Nephron progenitor cell (in vitro differentiated cells): ENCODE measurements at regions not wholly inside any gene's neighbourhood (a gene's known extent, or its start where the extent isn't known, plus 50 kb on each side); places are given as distances from the start of the nearest gene placed in this dataset.

Source experiments
- DNase-seq: peaks from one replicate; pipeline ENCODE4 v3.0.0; 2021
- H3K27ac Mint-ChIP-seq: 2 replicates; pipeline ENCODE4 v1.8.0; 2021; ENCODE audit warnings: mild to moderate bottlenecking, moderate library complexity, mixed read lengths
- H3K27me3 Mint-ChIP-seq: 2 replicates; pipeline ENCODE4 v1.8.0; 2021; ENCODE audit warnings: mild to moderate bottlenecking, low read depth, mixed read lengths; ENCODE audit not compliant: poor library complexity
- H3K36me3 Mint-ChIP-seq: 2 replicates; pipeline ENCODE4 v1.8.0; 2021; ENCODE audit warnings: low read depth, mixed read lengths
- H3K4me1 Mint-ChIP-seq: 2 replicates; pipeline ENCODE4 v1.8.0; 2021; ENCODE audit warnings: mixed read lengths
- H3K4me3 Mint-ChIP-seq: 2 replicates; pipeline ENCODE4 v1.8.0; 2021; ENCODE audit warnings: mild to moderate bottlenecking, moderate library complexity, mixed read lengths
- H3K9me3 Mint-ChIP-seq: 2 replicates; pipeline ENCODE4 v1.8.0; 2021; ENCODE audit warnings: mild to moderate bottlenecking, moderate library complexity, mixed read lengths
- TF ChIP-seq, protein P1 (sequence below): fragments of 200-600 bp; sonication (generic); IDR thresholded peaks from 2 replicates; pipeline ENCODE4 v1.5.0; 2021; ENCODE audit warnings: antibody characterized with exemption

DNA sequence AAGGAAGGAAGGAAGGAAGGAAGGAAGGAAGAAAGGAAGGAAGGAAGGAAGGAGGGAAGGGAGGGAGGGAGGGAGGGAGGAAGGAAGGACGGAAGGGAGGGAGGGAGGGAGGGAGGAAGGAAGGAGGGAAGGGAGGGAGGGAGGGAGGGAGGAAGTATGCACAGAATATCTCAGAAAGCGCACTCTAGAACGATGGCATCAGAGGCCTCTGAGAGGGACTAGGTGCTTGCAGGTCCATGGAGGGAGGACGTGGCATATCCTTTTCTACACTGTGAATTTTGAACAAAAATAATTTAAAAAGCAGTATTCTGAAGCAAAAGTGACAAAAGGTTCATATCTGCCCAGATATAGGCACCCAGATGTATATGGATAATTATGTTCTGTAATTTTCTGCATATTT lies 65.5 kb downstream of the SYF2 start:
- Mint-ChIP-seq H3K4me1 (peaks cover 23% of the 10 kb centered on the region), H3K9me3 (peaks cover 21% of the 10 kb centered on the region), H3K36me3 (no peaks in the 10 kb centered on the region), H3K27ac (no peak overlapping the region), H3K4me3 (no peak overlapping the region), H3K27me3 (peaks cover 72% of the 10 kb centered on the region)
- TF ChIP-seq, protein P1, sequence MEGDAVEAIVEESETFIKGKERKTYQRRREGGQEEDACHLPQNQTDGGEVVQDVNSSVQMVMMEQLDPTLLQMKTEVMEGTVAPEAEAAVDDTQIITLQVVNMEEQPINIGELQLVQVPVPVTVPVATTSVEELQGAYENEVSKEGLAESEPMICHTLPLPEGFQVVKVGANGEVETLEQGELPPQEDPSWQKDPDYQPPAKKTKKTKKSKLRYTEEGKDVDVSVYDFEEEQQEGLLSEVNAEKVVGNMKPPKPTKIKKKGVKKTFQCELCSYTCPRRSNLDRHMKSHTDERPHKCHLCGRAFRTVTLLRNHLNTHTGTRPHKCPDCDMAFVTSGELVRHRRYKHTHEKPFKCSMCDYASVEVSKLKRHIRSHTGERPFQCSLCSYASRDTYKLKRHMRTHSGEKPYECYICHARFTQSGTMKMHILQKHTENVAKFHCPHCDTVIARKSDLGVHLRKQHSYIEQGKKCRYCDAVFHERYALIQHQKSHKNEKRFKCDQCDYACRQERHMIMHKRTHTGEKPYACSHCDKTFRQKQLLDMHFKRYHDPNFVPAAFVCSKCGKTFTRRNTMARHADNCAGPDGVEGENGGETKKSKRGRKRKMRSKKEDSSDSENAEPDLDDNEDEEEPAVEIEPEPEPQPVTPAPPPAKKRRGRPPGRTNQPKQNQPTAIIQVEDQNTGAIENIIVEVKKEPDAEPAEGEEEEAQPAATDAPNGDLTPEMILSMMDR, result no peak
- DNase-seq, result no peak

DNA sequence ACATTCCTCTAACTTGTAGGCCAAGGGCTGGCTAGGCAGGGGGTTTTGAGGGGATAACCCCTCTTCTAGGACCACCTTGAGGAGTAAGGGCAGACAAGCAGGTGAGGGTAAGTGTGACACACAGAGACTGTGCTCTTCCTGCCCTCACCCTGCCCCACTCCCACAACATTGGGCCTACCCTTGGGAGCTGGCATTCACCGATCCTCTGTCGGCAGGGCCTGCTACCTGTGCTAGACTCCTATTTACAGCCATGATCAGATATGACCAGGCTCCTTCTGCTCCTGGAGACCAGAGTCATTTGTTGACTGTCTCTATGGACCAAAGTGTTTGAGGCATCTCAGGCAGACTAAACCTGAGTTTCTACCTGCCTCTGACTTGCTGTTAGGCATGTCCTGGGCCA lies 68.3 kb downstream of the SYF2 start:
- TF ChIP-seq, protein P1, result no peak
- DNase-seq, result no peak
- Mint-ChIP-seq H3K36me3 (no peaks in the 10 kb centered on the region), H3K4me3 (no peak overlapping the region), H3K27me3 (peaks cover 69% of the 10 kb centered on the region), H3K4me1 (peaks cover 19% of the 10 kb centered on the region), H3K9me3 (peaks cover 31% of the 10 kb centered on the region), H3K27ac (no peak overlapping the region)

DNA sequence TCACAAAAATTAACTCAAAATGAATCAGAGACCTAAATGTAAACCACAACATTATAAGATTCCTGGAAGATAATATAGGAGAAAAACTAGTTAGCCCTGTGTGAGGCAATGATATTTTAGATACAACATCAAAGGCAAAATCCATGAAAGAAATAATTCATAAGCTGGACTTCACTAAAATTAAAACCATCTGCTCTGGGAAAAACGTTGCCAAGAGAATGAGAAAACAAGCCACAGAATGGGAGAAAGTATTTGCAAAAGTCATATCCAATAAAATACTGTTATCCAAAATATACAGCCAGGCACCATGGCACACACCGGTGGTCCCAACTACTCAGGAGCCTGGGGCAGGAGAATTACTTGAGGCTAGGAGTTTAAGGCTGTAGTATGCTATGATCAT lies 70.3 kb downstream of the SYF2 start:
- Mint-ChIP-seq H3K4me1 (peaks cover 1% of the 10 kb centered on the region), H3K27ac (no peak overlapping the region), H3K4me3 (no peak overlapping the region), H3K27me3 (peaks cover 62% of the 10 kb centered on the region), H3K36me3 (no peaks in the 10 kb centered on the region), H3K9me3 (peaks cover 49% of the 10 kb centered on the region)
- DNase-seq, result no peak
- TF ChIP-seq, protein P1, result no peak

DNA sequence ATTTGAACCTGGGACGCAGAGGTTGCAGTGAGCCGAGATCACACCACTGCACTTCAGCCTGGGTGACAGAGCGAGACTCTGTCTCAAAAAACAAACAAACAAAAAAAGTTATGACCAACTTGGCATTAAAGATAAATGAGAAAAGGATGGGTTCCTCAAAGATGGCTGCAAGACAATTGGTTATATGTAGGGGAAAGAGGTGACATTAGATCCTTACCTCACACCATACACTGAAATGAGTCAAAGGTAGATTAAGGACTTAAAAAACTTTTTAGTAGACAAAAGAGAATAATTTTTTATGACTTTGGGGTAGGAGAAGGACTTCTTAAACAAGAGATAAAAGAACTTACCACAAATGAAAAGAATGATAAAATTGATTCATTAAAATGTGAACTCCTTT lies 74.5 kb downstream of the SYF2 start:
- Mint-ChIP-seq H3K9me3 (peaks cover 55% of the 10 kb centered on the region), H3K27me3 (peaks cover 59% of the 10 kb centered on the region), H3K36me3 (no peaks in the 10 kb centered on the region), H3K4me3 (no peak overlapping the region), H3K4me1 (no peaks in the 10 kb centered on the region), H3K27ac (no peak overlapping the region)
- TF ChIP-seq, protein P1, result no peak
- DNase-seq, result no peak

DNA sequence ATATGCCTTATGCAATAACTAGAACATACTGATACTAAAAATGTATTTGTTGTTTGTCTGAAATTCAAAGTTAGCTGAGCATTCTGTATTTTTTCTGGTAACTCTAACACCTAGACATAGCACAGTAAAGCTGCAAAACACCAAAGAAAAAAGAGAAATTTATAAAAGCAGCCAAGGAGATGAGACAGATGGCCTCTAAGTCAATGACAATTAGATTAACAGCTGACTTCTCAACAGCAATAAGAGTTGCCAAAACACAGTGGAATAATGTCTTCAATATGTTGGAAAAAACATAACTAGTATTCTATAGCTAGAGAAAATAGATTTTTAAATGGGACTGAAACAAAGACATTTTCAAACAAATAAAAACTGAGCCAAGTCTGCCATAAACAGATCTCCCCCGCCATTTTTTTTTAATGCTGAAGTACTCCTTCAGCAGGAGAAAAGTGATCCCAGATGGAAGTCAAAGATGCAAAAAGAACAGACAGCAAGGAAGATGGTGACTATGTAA lies 81.3 kb downstream of the SYF2 start:
- H3K27ac Mint-ChIP-seq, result no peak overlapping the region
- H3K27me3 Mint-ChIP-seq, result peaks cover 51% of the 10 kb centered on the region
- TF ChIP-seq, protein P1, result no peak
- no peak overlapping the region for H3K4me3 Mint-ChIP-seq
- peaks cover 6% of the 10 kb centered on the region for H3K4me1 Mint-ChIP-seq
- H3K36me3 Mint-ChIP-seq, result no peaks in the 10 kb centered on the region
- peaks cover 39% of the 10 kb centered on the region for H3K9me3 Mint-ChIP-seq
- DNase-seq, result no peak

DNA sequence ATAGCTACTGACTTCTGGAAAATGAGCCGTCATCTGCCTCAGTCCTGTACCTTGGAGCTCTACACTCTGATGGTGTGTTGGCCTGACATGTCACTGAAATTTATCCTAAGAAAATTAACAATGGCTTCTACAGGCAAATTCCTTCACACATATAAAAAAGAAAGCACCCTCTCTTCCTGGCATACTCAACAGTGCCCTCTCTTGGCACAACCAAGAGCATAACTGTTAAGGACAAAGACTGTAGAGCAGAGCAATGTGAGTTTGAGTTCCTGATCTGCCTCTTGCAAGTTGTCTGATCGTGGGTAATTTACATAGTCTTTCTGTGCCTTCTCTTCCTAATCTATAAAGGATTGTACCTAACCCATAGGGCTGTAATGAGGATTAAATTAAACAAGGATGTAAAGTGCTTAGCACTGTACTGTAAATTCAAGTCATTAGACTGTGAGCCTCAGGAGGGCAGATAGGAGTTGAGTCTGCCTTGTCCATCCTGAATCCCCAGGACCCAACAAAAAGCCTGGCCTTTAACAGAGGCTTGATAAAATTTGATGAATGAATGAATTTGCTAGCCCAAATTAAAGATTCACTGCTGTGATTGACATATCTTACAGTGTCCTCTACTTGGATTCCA lies 83.5 kb downstream of the SYF2 start:
- Mint-ChIP-seq H3K4me3 (no peak overlapping the region), H3K27me3 (peaks cover 37% of the 10 kb centered on the region), H3K36me3 (no peaks in the 10 kb centered on the region), H3K27ac (no peak overlapping the region), H3K9me3 (peaks cover 20% of the 10 kb centered on the region), H3K4me1 (peaks cover 13% of the 10 kb centered on the region)
- TF ChIP-seq, protein P1, result peak; percentile 23
- DNase-seq, result no peak
